Stomach (tissue), 8 donors: ENCODE measurements at regions not wholly inside any gene's neighbourhood (a gene's known extent, or its start where the extent isn't known, plus 50 kb on each side); places are given as distances from the start of the nearest gene placed in this dataset.

Source experiments
- DNase-seq, 2 donors: peaks; one replicate each; pipeline versions ENCODE4 v3.0.0 to v3.0.0-alpha.2; 2013 to 2019
- H3K27ac ChIP-seq, 5 donors: fragments of 200-600 bp in 4 of 5; sonication (generic) in 4 of 5; one replicate each; pipeline ENCODE4 v1.5.1; 2013 to 2019; ENCODE audit warnings: mild to moderate bottlenecking in 1 of 5, moderate library complexity in 1 of 5
- H3K27me3 ChIP-seq, 3 donors: fragments of 200-600 bp; sonication (generic); one replicate each; pipeline ENCODE4 v1.5.1; 2017 to 2019; ENCODE audit warnings: mixed run types in 1 of 3
- H3K36me3 ChIP-seq, 4 donors: fragments of 200-600 bp; sonication (generic); 1 replicate in 3 of 4; 2 replicates in 1 of 4; pipeline ENCODE4 v1.5.1; 2016 to 2019
- H3K4me1 ChIP-seq, 4 donors: fragments of 200-600 bp; sonication (generic); one replicate each; pipeline ENCODE4 v1.5.1; 2016 to 2019
- H3K4me3 ChIP-seq, 4 donors: fragments of 200-600 bp; sonication (generic) in 3 of 4; one replicate each; pipeline ENCODE4 v1.5.1; 2016 to 2019; ENCODE audit warnings: mild to moderate bottlenecking in 1 of 4
- H3K9me3 ChIP-seq, 4 donors: fragments of 200-600 bp; sonication (generic); one replicate each; pipeline ENCODE4 v1.5.1; 2016 to 2019
- CTCF ChIP-seq, 7 experiments: fragments of 450-650 bp in 4 of 7; fragments of 200-600 bp in 3 of 7; sonication (generic) in 3 of 7; IDR thresholded peaks; one replicate each; pipeline ENCODE4 v1.5.1; 2016 to 2019; ENCODE audit warnings: antibody characterized with exemption in 7 of 7, control low read depth in 2 of 7, mild to moderate bottlenecking in 1 of 7
- EP300 ChIP-seq: sonication (generic); formaldehyde crosslinking; IDR thresholded peaks from one replicate; pipeline ENCODE4 v1.6.1; 2017; ENCODE audit warnings: antibody characterized with exemption
- POLR2A ChIP-seq, 4 donors: fragments of 450-650 bp; IDR thresholded peaks; one replicate each; pipeline ENCODE4 v1.6.1; 2016; ENCODE audit warnings: antibody characterized with exemption in 4 of 4, control low read depth in 2 of 4, mild to moderate bottlenecking in 1 of 4, moderate library complexity in 1 of 4
- POLR2AphosphoS5 ChIP-seq, 3 donors: sonication (generic); formaldehyde crosslinking; IDR thresholded peaks; one replicate each; pipeline ENCODE4 v1.6.1; 2016; ENCODE audit warnings: antibody characterized with exemption in 3 of 3
- WGBS, 5 donors: extraction: QIAGEN DNeasy Blood & Tissue Kit in 3 of 5; methylation state at CpG; one replicate each; pipeline versions ENCODE4 v1.1.5 to v1.1.7; 2013 to 2018; 5-methylcytosine and 5-hydroxymethylcytosine counted together
- intact Hi-C: fragments of 100-400 bp; cut with DNase I; formaldehyde crosslinking; loops from one replicate; pipeline ENCODE4 v1.15.1; 2023; ENCODE audit warnings: low total_unique reads
- donor health status: healthy with polysubstance abuse.
- donor health status: Bipolar disorder and iron deficiency.
- donor health status: healthy.

- intact Hi-C loops, result no loop called here
- Histone ChIP-seq H3K27me3 (no peaks in the 10 kb centered on the region), H3K27ac (no peak overlapping the region), H3K36me3 (peaks cover 0 to 5% (median 0%) of the 10 kb centered on the region in 4 donors), H3K4me3 (no peak overlapping the region), H3K4me1 (no peaks in the 10 kb centered on the region), H3K9me3 (no peaks in the 10 kb centered on the region)
- 83 to 100% (median 88%) methylated on average over 1 of the region's 1 CpG for WGBS, 5 donors
- no peak for DNase-seq
- TF ChIP-seq POLR2A (IDR thresholded peaks at IDR 0.05), result no peak
- TF ChIP-seq EP300, result no peak
- TF ChIP-seq POLR2AphosphoS5 (IDR thresholded peaks at IDR 0.05), result no peak
- TF ChIP-seq CTCF (IDR thresholded peaks at IDR 0.05), result no peak
Measured at GRCh38 chrX:102859550-102859871, 77.6 kb upstream of the RAB40AL start.

DNA sequence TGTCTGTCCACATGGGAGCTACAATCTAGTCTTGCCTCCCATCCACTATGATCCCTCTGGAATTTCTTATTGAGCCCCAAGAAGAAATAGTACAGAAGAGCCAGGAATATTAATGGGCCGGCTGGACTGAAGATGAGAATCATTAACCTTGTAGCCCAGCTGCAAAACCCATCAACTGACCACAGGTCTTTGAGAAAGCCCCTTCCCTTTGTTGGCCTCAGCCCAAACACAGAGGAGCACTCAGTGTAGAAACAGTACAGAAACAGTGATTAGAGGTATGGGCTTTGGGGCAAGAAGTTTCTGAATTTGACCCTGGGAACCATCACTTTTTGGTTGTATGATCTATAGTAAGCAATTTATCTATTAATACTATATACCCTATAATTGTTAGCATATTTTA, 76.8 kb upstream of the RAB40AL start:
- no peaks in the 10 kb centered on the region for H3K4me1 ChIP-seq
- TF ChIP-seq EP300 (no peak), CTCF (IDR thresholded peaks at IDR 0.05) (no peak), POLR2AphosphoS5 (IDR thresholded peaks at IDR 0.05) (no peak), POLR2A (IDR thresholded peaks at IDR 0.05) (no peak)
- WGBS, 5 donors, result 78 to 97% (median 87%) methylated on average over 1 of the region's 1 CpG
- H3K36me3 ChIP-seq, result peaks cover 0 to 8% (median 4%) of the 10 kb centered on the region in 4 donors
- H3K27ac ChIP-seq, result no peak overlapping the region
- intact Hi-C loops, result no loop called here
- DNase-seq, result no peak
- no peak overlapping the region for H3K4me3 ChIP-seq
- no peaks in the 10 kb centered on the region for H3K9me3 ChIP-seq
- H3K27me3 ChIP-seq, result no peaks in the 10 kb centered on the region

DNA sequence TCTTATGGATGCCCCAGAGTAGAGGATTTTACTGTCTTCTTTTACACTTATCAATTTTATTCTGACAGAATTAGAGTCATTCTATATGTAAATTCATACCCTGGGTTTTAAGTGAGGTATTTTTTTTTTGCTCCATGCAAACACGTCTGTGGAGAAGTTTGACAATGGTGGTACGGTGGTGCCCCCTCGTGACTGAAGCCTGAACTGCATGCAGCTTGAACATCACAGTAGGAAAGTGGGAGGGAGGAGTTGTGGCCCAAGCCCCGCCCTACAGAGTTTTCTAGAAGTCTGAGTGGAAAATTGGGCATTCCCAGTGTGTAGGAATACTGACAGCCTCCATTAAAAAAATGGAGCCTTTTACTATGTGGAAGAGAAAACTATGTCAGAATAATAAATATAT, 73.3 kb upstream of the RAB40AL start:
- intact Hi-C loops, result no loop called here

GRCh38 chrX:102866981-102867656, 70.0 kb upstream of the RAB40AL start:
- intact Hi-C loops, result no loop called here
- H3K27me3 ChIP-seq, result no peaks in the 10 kb centered on the region
- peaks cover 0 to 14% (median 7%) of the 10 kb centered on the region in 4 donors for H3K36me3 ChIP-seq
- no peak overlapping the region for H3K4me3 ChIP-seq
- DNase-seq, result no peak
- H3K27ac ChIP-seq, result no peak overlapping the region
- 57 to 93% (median 80%) methylated on average over 2 of the region's 2 CpGs for WGBS, 5 donors
- no peaks in the 10 kb centered on the region for H3K4me1 ChIP-seq
- no peak for TF ChIP-seq POLR2A (IDR thresholded peaks at IDR 0.05)
- no peak for TF ChIP-seq CTCF (IDR thresholded peaks at IDR 0.05)
- TF ChIP-seq EP300, result no peak
- TF ChIP-seq POLR2AphosphoS5 (IDR thresholded peaks at IDR 0.05), result no peak
- no peaks in the 10 kb centered on the region for H3K9me3 ChIP-seq

More for the DNA sequence above, 73.3 kb upstream of the RAB40AL start:
- Histone ChIP-seq H3K27ac (no peak overlapping the region), H3K9me3 (no peaks in the 10 kb centered on the region), H3K27me3 (no peaks in the 10 kb centered on the region), H3K36me3 (peaks cover 0 to 14% (median 10%) of the 10 kb centered on the region in 4 donors), H3K4me3 (no peak overlapping the region), H3K4me1 (no peaks in the 10 kb centered on the region)
- TF ChIP-seq EP300, result no peak
- no peak for TF ChIP-seq POLR2AphosphoS5 (IDR thresholded peaks at IDR 0.05)
- TF ChIP-seq CTCF (IDR thresholded peaks at IDR 0.05), result peak in 5 of 7 experiments; percentile 56 to 93 (median 81)
- peak; percentile 85 to 92 for DNase-seq
- 1 to 5% (median 3%) methylated on average over 4 of the region's 4 CpGs for WGBS, 5 donors
